ENCODE measurements at regions not wholly inside any gene's neighbourhood (a gene's known extent, or its start where the extent isn't known, plus 50 kb on each side); places are given as distances from the start of the nearest gene placed in this dataset.
A peak's percentile ranks its signal among the peaks of the same experiment; 100 is the strongest.

DNA sequence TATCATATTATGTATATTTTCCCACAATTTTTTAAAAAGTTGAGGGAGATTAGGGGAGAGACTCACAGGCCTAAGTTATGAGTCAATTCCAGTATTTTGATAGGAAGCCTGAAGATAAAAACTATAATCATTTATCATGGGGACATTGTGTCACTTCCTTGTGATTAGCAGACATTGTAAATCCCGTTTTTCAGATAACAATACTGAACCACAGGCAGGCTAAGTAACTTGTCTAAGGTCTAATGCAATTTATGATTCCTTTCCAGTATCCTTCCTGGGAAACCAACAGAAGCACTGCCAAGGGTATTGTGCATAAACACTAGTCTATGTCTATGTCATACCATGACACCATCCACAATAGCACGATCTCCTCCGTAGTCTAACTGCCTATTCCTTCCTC is 235.2 kb upstream of the PIK3C3 start:
- Histone ChIP-seq H3K4me2 (ENCODE audit: insufficient read depth, low read length) (peak overlapping the region; percentile 34), H3K4me1 (ENCODE audit: control insufficient read depth, extremely low read depth, insufficient read depth, low read length) (peaks cover 11% of the 10 kb centered on the region), H3K79me2 (ENCODE audit: control insufficient read depth, insufficient read depth, low read length) (no peaks in the 10 kb centered on the region), H2AFZ (ENCODE audit: low read depth, low read length) (peak overlapping the region; percentile 82), H3K9me3 (replicated peaks; ENCODE audit: control insufficient read depth, insufficient read depth, low read length) (no peaks in the 10 kb centered on the region), H3K9me1 (replicated peaks; ENCODE audit: control insufficient read depth, extremely low read depth, insufficient read depth, low read length) (no peaks in the 10 kb centered on the region), H3K27me3 (ENCODE audit: control insufficient read depth in 2 of 2, insufficient read depth in 2 of 2, low read length in 2 of 2) (no peaks in the 10 kb centered on the region), H3K9ac (replicated peaks; ENCODE audit: extremely low read depth, insufficient read depth, low read length) (no peak overlapping the region), H3K4me3 (replicated peaks in 1 of 3; ENCODE audit: insufficient read depth in 1 of 3, low read depth in 1 of 3, low read length in 3 of 3) (no peak overlapping the region), H3K27ac (ENCODE audit: insufficient read depth, low read depth, low read length) (peak overlapping the region; percentile 61), H4K20me1 (replicated peaks; ENCODE audit: control insufficient read depth, extremely low read depth, insufficient read depth, low read length) (no peaks in the 10 kb centered on the region), H3K36me3 (ENCODE audit: control insufficient read depth in 2 of 2, extremely low read depth in 1 of 2, insufficient read depth in 2 of 2, low read length in 2 of 2) (no peaks in the 10 kb centered on the region)
- no TSS peak for BruUV-seq (replicated peaks)
- DNase-seq (ENCODE audit: low read depth, low spot score): peak; percentile 77
- POLR2A ChIA-PET: no interaction called here
- TF ChIP-seq GATA2 (IDR thresholded peaks at IDR 0.05; ENCODE audit: insufficient read depth, insufficient read length, low read depth, low read length): peak; percentile 94
- TF ChIP-seq MAX (IDR thresholded peaks at IDR 0.05; ENCODE audit: insufficient read depth, insufficient read length): no peak
- TF ChIP-seq FOS (IDR thresholded peaks at IDR 0.05; ENCODE audit: borderline replicate concordance, insufficient read depth, low read length): peak; percentile 70
- peak; percentile 7 for TF ChIP-seq JUN (IDR thresholded peaks at IDR 0.05; ENCODE audit: borderline replicate concordance, insufficient read depth, insufficient read length, low read depth)
- TF ChIP-seq, protein P1, sequence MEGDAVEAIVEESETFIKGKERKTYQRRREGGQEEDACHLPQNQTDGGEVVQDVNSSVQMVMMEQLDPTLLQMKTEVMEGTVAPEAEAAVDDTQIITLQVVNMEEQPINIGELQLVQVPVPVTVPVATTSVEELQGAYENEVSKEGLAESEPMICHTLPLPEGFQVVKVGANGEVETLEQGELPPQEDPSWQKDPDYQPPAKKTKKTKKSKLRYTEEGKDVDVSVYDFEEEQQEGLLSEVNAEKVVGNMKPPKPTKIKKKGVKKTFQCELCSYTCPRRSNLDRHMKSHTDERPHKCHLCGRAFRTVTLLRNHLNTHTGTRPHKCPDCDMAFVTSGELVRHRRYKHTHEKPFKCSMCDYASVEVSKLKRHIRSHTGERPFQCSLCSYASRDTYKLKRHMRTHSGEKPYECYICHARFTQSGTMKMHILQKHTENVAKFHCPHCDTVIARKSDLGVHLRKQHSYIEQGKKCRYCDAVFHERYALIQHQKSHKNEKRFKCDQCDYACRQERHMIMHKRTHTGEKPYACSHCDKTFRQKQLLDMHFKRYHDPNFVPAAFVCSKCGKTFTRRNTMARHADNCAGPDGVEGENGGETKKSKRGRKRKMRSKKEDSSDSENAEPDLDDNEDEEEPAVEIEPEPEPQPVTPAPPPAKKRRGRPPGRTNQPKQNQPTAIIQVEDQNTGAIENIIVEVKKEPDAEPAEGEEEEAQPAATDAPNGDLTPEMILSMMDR (IDR thresholded peaks at IDR 0.05; ENCODE audit: extremely low read depth in 1 of 2, insufficient read depth in 1 of 2, low read depth in 1 of 2, low read length in 2 of 2): no peak
- no peak for TF ChIP-seq EZH2 (IDR thresholded peaks at IDR 0.05; ENCODE audit: borderline replicate concordance, low read depth, low read length, severe bottlenecking)
- TF ChIP-seq MYC (IDR thresholded peaks at IDR 0.05; ENCODE audit: low read depth, low read length): no peak
- CTCF ChIA-PET: interaction anchor here (1.6 to 2.4 kb wide), 2 partner anchors 12 to 14 kb away, joined by 3 to 6 read pairs; no protein-coding TSS in a partner anchor
- dilution Hi-C loops (cut with MboI; ENCODE audit: extremely low pct_ligation_motif_present, low sequenced_read_pairs): no loop called here
- FAIRE-seq: peak; percentile 67
- intact Hi-C loops (cut with micrococcal nuclease): no loop called here

All from endothelial cell of umbilical vein (primary cell).